Activated CD4-positive, alpha-beta T cell treated with anti-CD3 and anti-CD28 coated beads, Interleukin-2, amount 50 U/mL, for 48 hours (primary cell): ENCODE measurements at regions not wholly inside any gene's neighbourhood (a gene's known extent, or its start where the extent isn't known, plus 50 kb on each side); places are given as distances from the start of the nearest gene placed in this dataset.
A peak's percentile ranks its signal among the peaks of the same experiment; 100 is the strongest.

Experiments used
- DNase-seq, 2 experiments: peaks; one replicate each; pipeline ENCODE4 v3.0.0-alpha.2; 2020

- peak; percentile 13 to 18 for DNase-seq
These were observed 166.8 kb upstream of the GRIK2 start for GRCh38 chr6:101226677-101227135.

DNA sequence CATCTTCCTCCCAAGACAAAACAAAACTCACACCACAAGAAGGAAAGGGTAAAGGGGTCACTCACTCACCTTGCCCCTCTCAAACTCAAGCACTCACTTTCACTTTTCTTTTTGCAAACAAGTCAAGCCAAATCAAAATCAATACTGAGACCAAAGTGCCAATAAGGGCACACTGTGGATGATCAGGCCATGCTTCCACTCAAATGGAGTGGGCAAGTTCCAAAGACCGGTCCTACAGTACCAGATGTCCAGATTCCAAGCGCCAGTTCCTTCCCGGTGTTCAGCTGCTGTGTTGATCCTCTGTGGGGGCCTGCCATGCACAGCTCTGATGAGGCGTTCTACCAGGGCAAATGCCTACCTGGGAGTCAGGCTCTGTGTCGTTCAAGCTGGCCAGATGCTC, 162.6 kb upstream of the GRIK2 start:
- no peak for DNase-seq

- DNase-seq = no peak
These were observed 161.8 kb upstream of the GRIK2 start for GRCh38 chr6:101231606-101232235.

DNA sequence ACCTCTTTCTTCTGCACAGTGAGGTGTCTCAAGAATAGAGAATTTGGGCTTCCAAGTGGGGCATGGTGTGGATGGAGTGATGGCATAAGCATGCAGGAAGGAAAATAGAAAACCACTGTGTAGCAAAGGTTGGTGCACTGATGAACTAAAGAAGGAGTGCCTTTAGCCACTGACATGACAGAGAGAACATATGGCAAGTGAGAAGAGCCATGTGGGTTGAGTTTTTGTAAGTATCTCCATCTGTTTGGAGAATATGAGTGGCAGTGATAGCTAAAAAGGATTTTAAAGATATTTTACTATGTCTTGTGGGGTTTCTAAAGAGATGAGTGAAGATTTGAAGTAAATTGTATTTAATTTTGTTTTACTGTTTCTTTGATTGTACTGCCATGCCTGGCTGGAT, 160.5 kb upstream of the GRIK2 start:
- DNase-seq = no peak

GRCh38 chr6:101236709-101237108, 156.8 kb upstream of the GRIK2 start:
- no peak for DNase-seq

DNA sequence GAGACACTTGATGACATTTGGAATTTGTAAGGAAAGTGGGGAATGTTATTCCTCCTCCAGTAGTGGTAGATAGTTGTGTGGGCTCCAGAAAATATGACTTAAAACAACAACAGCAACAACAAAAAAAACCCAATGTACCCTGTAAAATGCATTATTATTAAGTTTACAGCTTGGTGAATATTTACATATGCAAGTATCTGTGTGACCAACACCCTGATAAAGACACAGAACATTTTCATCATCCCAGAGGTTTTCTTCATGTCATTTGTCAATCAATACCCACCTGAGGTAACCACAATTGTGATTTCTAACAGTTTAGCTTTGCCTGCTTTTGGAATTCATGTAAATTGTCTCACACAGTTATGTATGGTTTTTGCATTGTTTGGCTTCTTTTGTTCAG, 152.1 kb upstream of the GRIK2 start:
- no peak for DNase-seq

- DNase-seq = no peak
These were observed 144.0 kb upstream of the GRIK2 start for GRCh38 chr6:101249470-101249869.

GRCh38 chr6:101257163-101257562, 136.3 kb upstream of the GRIK2 start:
- DNase-seq = no peak

GRCh38 chr6:101259505-101259904, 134.0 kb upstream of the GRIK2 start:
- DNase-seq = no peak

DNA sequence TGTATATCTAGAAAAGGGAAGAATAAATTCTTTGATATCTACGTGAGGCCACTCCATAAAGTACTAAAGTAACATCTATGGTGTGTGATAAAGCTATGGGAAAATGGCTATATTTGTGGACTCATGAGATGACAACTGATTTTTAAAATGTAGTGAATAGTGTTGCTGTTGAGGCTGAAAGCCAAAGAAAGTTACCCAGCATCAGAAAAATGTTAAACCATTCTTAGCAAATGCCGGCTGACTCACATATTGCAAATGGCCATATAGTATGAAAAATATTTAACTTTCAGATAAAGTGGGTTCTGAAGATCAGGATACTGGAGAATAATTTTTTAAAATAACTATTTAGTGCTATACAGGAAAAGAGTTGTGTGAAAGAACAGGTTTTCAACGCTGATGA, 129.9 kb upstream of the GRIK2 start:
- no peak for DNase-seq

DNA sequence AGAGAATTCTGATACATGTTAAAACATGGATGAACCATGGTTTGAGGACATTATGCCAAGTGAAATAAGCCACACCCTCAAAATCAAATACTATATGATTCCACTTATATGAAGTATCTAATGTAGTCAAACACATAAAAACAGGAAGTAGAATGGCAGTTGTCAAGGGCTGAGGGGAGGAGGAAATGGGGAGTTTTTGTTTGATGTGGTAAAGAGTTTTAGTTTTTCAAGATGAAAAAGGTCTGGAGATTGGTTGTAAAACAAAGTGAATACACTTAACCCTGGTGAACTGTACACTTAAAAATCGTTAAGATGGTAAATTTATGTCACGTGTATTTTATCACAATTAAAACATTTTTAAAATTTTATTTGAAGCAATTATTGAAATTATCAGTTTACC, 127.4 kb upstream of the GRIK2 start:
- no peak for DNase-seq

- no peak for DNase-seq
These were observed 125.0 kb upstream of the GRIK2 start for GRCh38 chr6:101268541-101268940.

DNA sequence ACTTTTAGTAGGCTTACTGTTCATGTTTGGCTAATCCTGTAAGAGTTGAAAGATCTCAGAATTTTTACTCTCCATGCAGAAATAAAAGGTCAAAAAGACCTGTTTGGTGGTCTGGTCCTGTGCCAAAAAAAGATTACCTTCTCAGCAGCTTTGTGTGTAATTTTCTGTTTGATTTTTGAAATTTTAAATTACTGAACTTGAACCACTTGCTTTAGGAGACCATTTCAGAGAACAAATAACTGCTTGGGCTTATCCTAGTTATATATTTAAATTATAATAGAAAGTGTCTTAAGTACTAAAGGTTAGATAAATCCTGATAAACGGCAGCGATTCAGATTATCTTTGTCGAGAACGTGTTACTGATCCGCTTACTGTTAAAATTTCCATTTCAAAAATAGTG, 118.3 kb upstream of the GRIK2 start:
- DNase-seq = no peak

- DNase-seq = no peak
These were observed 117.4 kb upstream of the GRIK2 start for GRCh38 chr6:101276066-101276465.

- no peak for DNase-seq
These were observed 114.1 kb upstream of the GRIK2 start for GRCh38 chr6:101279410-101279809.

GRCh38 chr6:101281266-101281665, 112.2 kb upstream of the GRIK2 start:
- no peak for DNase-seq

DNA sequence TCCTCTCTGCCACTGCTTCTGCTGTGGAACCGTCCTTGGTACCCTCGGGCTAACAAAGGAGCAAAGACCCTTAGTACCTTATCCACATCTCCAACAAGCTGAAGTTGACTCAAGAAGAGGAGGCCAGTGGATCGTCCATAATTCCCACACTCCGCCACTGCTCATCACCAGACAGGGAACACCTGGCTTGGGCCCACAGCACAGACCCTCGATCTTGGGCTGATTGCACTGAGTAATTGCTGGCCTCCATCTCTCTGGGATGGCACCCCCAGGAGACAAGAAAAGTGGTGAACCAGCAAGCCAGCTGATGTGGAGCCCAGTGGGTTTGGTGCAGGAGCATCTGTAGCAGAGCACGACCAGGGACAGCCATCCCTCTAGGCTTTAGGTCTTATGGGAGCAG, 109.4 kb upstream of the GRIK2 start:
- DNase-seq = no peak

GRCh38 chr6:101286146-101286545, 107.4 kb upstream of the GRIK2 start:
- no peak for DNase-seq

GRCh38 chr6:101290346-101290745, 103.2 kb upstream of the GRIK2 start:
- no peak for DNase-seq

DNA sequence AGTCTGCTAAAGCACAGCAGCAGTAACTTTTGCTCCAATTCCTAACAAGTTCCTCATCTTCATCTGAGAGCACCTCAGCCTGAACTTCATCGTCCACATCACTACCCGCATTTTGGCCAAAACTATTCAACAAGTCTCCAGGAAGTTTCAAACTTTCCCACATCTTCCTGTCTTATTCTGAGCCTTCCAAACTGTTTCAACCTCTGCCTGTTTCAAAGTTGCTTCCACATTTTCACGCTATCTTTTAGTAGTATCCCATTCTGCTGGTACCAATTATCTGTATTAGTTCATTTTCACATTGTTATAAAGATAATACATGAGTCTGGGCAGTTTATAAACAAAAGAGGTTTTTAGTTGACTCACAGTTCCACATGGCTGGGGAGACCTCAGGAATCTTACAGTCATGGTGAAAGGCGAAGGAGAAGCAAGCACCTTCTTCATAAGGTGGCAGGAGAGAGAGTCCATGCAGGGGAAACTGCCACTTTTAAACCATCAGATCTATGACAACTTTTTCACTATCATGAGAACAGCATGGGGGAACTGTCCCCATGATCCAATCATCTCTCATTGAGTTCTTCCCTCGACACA, 99.4 kb upstream of the GRIK2 start:
- no peak for DNase-seq

GRCh38 chr6:101294676-101295075, 98.8 kb upstream of the GRIK2 start:
- no peak for DNase-seq

DNA sequence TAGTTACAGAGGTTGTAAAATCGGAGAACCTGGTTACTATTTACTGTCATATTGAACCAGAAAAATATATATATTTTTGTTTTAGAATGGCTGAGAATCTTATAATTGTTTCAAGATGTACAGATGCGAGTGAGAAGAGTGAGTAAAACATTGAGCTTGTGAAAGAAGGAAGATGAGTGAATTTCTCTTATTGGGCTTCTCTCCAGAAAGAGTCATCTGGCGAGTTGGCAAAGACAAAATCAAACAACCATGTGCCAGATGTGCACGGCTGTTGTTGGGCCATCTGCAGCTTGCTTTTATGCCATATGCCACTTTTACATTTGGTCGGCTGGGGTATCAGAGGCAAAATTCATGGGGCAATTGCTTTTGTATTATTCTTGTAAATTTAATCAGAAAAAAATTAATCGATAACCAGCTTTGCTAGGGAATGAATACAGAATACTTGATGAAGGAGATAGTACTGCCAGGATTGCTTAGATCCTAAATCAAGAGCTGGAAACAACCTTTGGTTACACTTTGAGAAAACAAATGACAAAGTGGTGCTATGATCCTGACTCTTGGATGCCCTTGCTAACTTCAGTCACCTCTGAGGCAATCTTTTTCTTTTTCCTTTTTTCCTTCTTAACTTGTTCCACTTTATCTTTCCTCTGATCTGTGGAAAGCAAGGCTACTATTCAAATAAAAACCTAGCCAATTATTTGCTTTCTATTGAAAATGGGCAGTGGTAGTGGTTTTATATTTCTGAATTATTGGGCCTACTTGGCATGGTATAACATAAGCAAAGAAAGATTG, 97.1 kb upstream of the GRIK2 start:
- DNase-seq = no peak

DNA sequence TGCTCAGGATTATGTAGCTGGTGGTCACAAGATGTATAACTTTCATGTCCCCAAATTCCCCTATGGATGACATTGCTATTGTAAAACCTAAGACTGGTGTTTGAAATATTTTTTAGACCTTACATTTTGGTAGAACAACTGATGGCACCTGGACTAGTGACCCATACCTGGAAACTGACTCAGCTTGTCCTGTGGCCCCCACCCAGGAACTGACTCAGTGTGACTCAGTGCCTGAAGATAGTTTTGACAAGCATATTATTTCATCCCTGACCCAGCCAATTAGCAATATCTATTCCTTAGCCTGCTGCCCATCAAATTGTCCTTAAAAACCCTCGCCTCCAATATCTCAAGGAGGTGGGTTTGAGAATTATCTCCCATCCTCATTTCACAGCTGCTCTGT, 90.9 kb upstream of the GRIK2 start:
- DNase-seq = no peak

DNA sequence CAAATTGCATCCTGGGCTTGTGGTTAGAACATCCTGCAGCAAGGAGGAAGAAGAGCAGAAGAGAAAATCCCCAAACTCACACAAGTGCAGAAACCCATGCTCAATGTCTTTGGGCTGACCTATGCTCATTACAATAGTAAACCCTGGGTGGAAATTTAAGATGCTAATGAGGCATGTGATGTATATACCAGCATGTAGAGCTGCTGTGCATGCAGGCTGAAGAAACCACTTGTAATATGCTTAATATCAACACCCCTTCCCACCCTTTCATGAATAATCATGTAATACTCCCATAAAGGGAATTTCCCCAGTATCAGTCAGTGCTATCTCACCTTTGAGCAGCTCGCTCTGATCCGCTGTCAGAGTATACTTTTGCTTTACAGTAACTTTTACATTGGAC, 90.0 kb upstream of the GRIK2 start:
- DNase-seq = no peak
